Fibroblast of the aortic adventitia (primary cell): ENCODE measurements at regions not wholly inside any gene's neighbourhood (a gene's known extent, or its start where the extent isn't known, plus 50 kb on each side); places are given as distances from the start of the nearest gene placed in this dataset.

Experiments used
- DNase-seq: peaks from one replicate; pipeline ENCODE4 v3.0.0-alpha.2; 2010; ENCODE audit warnings: low read depth
- H3K4me3 ChIP-seq: 2 replicates; pipeline ENCODE4 v1.5.1; 2011; ENCODE audit warnings: low read depth, mild to moderate bottlenecking, control low read depth, low read length, moderate library complexity
- TF ChIP-seq, protein P1 (sequence below): IDR thresholded peaks from 2 replicates; pipeline ENCODE4 v1.5.1; 2011; ENCODE audit warnings: mild to moderate bottlenecking, low read length, control low read depth, inconsistent platforms; ENCODE audit not compliant: insufficient read depth

DNA sequence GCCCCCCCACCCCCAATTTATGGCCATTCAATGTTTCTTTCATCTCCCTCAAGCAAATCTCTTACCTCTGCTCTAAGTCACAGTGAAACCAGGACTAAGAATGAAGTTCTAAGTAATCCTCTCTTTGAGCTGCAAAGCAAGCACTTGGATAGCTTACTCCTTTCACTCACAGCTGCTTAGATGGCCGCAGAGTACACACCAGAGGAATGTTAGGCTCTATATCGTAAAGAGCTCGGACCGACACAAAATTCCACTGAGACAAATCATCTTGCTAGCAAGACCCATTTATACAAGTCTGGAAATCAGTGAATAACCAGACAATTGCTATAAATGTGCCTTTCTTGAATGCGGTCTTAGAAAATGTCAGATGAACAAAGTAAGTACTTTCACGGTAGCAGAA lies 135.0 kb downstream of the IDS start:
- H3K4me3 ChIP-seq: no peak overlapping the region
- TF ChIP-seq, protein P1, sequence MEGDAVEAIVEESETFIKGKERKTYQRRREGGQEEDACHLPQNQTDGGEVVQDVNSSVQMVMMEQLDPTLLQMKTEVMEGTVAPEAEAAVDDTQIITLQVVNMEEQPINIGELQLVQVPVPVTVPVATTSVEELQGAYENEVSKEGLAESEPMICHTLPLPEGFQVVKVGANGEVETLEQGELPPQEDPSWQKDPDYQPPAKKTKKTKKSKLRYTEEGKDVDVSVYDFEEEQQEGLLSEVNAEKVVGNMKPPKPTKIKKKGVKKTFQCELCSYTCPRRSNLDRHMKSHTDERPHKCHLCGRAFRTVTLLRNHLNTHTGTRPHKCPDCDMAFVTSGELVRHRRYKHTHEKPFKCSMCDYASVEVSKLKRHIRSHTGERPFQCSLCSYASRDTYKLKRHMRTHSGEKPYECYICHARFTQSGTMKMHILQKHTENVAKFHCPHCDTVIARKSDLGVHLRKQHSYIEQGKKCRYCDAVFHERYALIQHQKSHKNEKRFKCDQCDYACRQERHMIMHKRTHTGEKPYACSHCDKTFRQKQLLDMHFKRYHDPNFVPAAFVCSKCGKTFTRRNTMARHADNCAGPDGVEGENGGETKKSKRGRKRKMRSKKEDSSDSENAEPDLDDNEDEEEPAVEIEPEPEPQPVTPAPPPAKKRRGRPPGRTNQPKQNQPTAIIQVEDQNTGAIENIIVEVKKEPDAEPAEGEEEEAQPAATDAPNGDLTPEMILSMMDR: no peak
- DNase-seq: no peak

DNA sequence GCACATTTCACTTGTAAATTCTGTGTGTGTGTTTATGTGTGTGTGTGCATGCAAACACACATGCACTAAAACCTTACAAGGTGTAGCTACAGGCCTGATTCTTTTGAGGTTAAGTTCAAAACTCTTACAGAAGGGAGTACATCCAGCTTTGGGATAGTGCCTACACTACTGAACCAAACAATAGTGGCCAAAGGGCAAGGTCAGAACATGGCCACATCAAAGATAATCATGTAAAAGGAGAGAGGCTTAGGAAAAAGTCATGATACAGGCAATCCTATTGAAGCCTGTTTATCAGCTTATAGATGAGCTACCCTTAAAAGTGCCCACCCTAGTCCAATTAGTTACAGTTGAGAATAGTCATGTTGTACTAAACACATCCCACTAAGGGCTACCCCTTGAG lies 139.6 kb downstream of the IDS start:
- TF ChIP-seq, protein P1: no peak
- no peak for DNase-seq
- no peak overlapping the region for H3K4me3 ChIP-seq

DNA sequence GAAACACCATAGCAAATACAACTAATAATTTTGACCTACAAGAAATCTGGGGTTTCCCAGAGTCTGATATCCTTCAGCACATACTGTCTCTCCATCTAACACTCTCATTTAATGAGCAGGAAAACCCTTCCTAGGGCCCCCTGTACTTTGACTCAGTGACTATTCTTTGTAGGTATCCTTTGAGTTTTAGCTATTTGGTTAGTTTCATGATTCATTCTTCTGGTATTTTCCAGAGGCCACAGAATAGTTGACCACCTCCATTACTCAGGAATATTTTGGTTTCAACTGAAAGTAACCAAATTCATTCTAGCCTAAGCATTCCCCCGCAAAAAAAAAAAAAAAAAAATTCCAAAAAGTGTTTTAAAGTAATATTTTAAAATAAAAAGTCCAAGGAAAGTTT lies 140.0 kb downstream of the IDS start:
- TF ChIP-seq, protein P1: no peak
- no peak overlapping the region for H3K4me3 ChIP-seq
- DNase-seq: no peak

DNA sequence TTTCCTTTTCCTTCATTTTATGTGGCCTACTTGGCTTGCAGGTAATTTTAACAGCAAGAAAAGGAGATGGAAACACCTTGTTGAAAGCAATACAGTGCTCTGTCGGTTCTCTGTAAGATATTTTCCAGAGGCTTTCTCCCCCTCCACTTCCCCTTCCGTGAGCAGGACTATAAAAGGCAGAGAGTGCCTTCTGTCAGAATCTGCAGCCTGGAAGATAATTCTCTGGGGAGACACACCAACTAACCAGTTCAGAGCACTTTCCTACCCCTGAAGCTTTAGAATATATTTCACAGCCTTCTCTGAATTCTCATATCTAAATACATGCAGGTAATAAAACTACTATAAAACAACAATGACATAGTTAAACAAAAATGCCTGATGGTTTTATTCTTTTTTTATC lies 141.1 kb downstream of the IDS start:
- TF ChIP-seq, protein P1: no peak
- DNase-seq: no peak
- H3K4me3 ChIP-seq: no peak overlapping the region

DNA sequence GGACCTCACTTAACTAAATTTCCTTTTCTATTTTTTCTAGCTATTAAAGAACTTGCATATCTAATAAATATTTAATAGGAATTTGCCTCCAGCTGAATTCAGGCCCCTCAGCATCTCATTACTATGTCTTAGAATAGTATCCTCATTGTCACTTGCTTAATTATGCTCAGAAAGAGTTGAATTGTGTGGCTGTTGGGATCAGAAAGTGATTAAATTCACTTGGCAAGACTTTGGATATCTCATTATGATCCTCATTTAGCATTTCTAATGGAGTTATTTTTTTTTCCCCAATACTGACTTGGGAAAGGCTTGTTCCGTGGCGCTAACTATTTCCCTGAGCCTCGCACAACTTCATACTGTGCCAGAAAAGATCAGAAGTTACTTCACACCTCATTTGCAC lies 158.8 kb downstream of the IDS start:
- TF ChIP-seq, protein P1: no peak
- no peak for DNase-seq

DNA sequence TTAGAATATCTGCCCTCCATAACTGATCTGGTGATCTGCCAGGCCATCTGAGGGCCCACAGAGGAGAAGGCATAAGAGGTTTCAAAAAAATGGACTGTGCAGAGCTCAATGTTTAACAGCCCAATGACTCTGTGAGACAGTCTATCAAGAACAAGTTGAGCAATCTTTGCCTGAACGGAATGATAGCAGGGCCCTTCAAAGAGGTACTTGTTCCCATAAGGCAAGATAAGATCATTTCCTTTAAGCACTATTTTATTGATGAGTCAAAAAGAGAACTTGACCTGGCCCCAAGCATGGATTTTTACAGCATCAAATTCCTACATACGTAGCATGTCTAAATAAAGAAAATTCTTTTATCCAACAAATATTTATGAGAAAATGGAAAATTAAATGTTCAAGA lies 182.8 kb downstream of the IDS start:
- no peak for DNase-seq
- no peak overlapping the region for H3K4me3 ChIP-seq
- TF ChIP-seq, protein P1: no peak

More for the DNA sequence above, 158.8 kb downstream of the IDS start:
- no peak overlapping the region for H3K4me3 ChIP-seq

DNA sequence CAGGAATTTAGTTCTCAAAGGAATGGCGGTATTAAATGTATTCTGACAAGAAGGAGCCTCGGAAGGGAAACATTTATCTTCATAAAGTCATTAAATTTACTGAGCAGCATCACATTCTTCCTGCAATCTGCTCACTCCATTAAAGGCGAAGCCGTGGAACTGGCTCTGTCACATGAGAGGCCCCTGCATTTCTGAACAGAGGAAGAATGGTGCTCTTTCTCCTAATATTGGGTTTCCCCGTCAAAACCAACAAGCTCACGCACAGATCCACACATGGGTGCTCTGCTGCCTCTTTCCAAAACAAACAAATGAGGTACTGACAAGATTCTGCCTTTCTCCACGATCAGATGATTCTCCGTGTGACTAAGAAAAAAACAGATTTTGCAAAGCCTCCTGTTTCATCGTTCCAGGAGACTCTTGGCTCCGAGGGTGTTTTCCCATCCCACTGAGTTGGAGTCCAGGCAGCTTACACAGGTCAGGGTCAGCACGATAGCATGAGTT lies 191.2 kb downstream of the IDS start:
- DNase-seq: peak; percentile 23
- H3K4me3 ChIP-seq: no peak overlapping the region
- TF ChIP-seq, protein P1: no peak
